OCI-LY7 (cell line): ENCODE measurements at regions not wholly inside any gene's neighbourhood (a gene's known extent, or its start where the extent isn't known, plus 50 kb on each side); places are given as distances from the start of the nearest gene placed in this dataset.

ENCODE experiments used
- EZH2phosphoT487 ChIP-seq: fragments of 200-600 bp; sonication (generic); IDR thresholded peaks from 2 replicates; pipeline ENCODE4 v1.6.1; 2018; ENCODE audit warnings: low read depth, borderline replicate concordance, mild to moderate bottlenecking, mixed run types, antibody characterized with exemption, low read length, moderate library complexity, mixed read lengths
- TF ChIP-seq, protein P1 (sequence below): fragments of 200-600 bp; sonication (generic); conservative IDR thresholded peaks from 2 replicates; pipeline ENCODE4 v1.5.1; 2014; ENCODE audit warnings: mild to moderate bottlenecking, antibody characterized with exemption, low read length, moderate library complexity, mixed read lengths

GRCh38 chr2:240208631-240209211 is 68.3 kb upstream of the OTOS start:
- TF ChIP-seq, protein P1, sequence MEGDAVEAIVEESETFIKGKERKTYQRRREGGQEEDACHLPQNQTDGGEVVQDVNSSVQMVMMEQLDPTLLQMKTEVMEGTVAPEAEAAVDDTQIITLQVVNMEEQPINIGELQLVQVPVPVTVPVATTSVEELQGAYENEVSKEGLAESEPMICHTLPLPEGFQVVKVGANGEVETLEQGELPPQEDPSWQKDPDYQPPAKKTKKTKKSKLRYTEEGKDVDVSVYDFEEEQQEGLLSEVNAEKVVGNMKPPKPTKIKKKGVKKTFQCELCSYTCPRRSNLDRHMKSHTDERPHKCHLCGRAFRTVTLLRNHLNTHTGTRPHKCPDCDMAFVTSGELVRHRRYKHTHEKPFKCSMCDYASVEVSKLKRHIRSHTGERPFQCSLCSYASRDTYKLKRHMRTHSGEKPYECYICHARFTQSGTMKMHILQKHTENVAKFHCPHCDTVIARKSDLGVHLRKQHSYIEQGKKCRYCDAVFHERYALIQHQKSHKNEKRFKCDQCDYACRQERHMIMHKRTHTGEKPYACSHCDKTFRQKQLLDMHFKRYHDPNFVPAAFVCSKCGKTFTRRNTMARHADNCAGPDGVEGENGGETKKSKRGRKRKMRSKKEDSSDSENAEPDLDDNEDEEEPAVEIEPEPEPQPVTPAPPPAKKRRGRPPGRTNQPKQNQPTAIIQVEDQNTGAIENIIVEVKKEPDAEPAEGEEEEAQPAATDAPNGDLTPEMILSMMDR: no peak
- TF ChIP-seq EZH2phosphoT487: no peak
